ENCODE measurements at regions not wholly inside any gene's neighbourhood (a gene's known extent, or its start where the extent isn't known, plus 50 kb on each side); places are given as distances from the start of the nearest gene placed in this dataset.

DNA sequence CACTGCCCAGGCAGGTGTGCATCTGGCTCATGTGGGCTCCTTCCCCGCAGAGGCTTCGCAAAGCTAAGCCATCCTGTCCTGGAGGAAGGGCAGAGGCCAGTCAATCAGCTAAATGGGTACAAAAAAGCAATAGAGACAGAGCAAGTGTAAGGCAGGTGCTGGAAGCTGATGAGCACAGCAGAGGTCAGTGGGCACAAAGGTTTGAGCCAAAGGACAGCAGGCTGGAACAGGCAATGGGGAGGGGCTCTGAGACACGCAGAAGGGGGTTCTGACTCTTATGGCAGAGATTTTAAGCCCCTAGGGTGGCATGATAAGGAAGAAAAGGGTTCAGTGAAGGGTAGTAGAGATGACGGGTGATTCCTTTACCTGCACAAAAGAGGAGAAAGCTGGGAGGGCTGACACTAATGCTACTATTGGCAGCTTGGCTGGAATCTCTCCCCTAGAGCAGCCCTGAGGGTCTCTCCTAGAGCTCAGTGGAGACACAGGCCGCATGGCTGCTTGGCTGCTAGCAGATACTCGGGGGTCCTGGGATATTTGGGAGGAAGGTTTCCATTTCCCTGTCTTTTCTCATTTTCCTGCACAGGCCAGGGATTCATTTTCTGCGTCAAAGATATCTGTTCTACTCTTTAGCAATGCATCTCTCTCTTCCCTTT is 132.4 kb downstream of the MYCN start:
- ChIA-PET CTCF (no interaction called here), POLR2A (no interaction called here)
- TF ChIP-seq, protein P1, sequence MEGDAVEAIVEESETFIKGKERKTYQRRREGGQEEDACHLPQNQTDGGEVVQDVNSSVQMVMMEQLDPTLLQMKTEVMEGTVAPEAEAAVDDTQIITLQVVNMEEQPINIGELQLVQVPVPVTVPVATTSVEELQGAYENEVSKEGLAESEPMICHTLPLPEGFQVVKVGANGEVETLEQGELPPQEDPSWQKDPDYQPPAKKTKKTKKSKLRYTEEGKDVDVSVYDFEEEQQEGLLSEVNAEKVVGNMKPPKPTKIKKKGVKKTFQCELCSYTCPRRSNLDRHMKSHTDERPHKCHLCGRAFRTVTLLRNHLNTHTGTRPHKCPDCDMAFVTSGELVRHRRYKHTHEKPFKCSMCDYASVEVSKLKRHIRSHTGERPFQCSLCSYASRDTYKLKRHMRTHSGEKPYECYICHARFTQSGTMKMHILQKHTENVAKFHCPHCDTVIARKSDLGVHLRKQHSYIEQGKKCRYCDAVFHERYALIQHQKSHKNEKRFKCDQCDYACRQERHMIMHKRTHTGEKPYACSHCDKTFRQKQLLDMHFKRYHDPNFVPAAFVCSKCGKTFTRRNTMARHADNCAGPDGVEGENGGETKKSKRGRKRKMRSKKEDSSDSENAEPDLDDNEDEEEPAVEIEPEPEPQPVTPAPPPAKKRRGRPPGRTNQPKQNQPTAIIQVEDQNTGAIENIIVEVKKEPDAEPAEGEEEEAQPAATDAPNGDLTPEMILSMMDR (IDR thresholded peaks at IDR 0.05; ENCODE audit: control extremely low read depth, extremely low read depth, low read depth, missing control alignments), result no peak
- DNase-seq (ENCODE audit: extremely low spot score), result no peak

DNA sequence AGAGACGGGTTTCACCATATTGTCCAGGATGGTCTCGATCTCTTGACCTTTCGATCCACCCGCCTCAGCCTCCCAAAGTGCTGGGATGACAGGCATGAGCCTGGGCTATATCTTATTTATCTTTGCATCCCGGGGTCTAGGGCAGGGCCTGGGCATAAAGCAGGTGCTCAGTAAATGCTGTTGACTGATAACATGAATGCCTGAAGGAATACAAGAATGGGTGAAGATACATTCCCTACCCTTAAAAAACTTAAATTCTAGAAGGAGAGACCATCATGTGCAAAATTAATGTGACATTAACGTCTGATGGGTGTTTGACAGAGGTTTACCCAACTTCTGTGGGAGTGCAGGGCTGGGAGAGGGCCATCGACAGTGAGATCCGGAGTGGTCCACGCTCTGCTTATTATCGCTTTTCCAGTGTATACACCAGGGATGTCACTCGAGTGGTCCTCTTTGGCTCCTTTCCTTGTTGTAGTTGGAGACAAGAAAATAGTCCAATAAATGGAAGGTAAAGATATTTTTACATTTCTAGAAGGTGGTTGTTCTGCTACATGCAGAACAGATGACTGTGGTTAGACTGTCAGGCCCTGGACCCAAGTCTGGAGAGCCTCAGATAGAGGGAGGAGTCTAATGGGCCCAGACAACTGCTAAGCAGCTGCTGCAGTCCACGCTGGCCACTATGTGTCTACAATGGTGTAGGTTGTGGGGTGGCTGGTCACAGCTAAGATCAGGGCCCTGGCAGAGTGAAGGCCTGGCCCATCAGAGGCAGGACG is 131.7 kb downstream of the MYCN start:
- CTCF ChIA-PET, result no interaction called here
- DNase-seq (ENCODE audit: extremely low spot score), result no peak
- TF ChIP-seq, protein P1 (IDR thresholded peaks at IDR 0.05; ENCODE audit: control extremely low read depth, extremely low read depth, low read depth, missing control alignments), result no peak
- POLR2A ChIA-PET, result no interaction called here

DNA sequence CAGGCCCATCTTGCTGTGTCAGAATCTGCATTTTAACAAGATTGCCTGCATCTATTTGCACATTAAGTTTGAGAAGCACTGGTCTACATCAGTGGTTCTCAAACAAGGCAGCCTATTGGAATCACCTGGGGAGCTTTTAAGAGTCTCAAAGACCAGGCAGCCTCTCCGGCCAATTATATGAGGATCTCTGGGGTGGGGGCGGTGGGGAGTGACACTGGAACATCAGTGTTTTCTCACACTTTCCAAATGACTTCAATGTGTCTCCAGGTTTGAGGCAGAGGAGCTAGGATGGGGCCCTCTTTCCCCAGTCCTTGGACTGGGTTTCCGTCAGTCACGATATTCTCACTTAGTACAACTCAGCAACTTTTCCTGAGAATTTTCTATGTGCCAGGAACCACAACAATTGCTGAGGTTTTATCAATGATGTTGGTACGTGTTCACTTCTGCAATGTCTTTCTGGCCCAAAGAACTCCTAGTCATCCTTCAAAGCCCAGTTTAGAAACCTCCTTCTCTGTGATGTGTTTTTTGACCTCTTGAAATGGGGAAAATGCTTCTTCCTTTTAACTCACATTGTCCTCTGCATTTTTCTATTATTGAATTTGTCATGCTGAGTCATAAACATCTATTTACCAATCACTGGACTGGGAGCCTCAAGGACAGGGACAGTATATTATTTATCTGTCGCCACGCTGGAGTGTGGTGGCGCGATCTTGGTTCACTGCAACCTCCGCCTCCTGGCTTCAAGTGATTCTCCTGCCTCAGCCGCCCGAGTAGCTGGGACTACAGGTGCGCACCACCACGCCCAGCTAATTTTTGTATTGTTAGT is 130.9 kb downstream of the MYCN start:
- ChIA-PET CTCF (no interaction called here), POLR2A (no interaction called here)
- DNase-seq (ENCODE audit: extremely low spot score), result no peak
- TF ChIP-seq, protein P1 (IDR thresholded peaks at IDR 0.05; ENCODE audit: control extremely low read depth, extremely low read depth, low read depth, missing control alignments), result no peak

DNA sequence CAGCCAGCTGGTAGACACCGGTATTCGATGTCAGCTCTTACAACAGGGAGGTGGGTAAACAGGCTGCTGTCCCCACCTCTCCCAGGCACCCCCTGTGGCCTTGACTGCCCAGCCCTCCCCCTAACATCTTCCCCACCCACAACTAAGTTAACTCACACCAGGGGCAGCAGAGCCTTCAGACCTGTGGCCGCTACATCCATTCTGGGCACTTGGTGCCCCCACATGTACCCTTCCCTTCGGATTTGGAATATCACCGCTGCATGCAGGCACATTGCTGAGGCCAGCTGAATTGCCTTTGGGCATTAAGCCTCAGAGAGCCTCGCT is 130.3 kb downstream of the MYCN start:
- ChIA-PET POLR2A (no interaction called here), CTCF (no interaction called here)
- no peak for DNase-seq (ENCODE audit: extremely low spot score)
- TF ChIP-seq, protein P1 (IDR thresholded peaks at IDR 0.05; ENCODE audit: control extremely low read depth, extremely low read depth, low read depth, missing control alignments), result no peak

DNA sequence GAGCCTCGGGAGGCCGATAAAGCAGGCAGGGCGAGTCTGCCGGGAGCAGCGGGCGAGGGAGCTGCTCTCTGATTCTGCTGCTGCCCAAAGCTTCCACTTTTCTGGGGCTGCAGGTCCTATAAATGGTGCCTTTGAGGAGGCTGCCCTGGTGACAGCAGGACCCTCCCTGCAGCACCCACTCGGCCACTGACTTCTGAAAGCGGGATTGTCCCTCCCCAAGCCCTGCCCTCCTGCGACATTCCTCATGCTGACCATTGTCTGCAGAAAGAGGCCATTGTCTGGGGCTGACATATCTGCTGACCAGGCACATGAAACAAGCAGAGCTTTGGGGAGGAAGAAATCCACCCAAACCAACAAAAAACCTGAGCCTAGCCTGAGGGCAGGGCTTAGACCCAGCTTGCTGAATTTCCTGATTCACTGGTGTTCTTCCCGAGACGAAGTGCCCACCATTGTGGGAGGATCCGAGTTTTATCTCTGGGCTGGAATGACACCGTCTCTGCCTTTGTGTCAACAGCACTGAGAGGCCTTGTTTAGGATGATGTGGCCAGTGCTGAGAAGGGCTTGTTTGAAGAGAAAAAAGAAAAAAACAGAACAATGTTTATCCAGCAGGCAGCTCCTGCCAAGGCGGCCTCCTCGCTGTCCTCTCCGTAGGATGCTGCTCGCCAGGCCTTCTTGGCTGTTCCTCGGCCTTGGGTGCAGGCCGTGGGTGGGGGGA is 129.7 kb downstream of the MYCN start:
- CTCF ChIA-PET, result interaction anchor here (1.4 to 1.5 kb wide), 2 partner anchors 10 to 11 kb away, joined by 3 read pairs; no protein-coding TSS in a partner anchor
- DNase-seq (ENCODE audit: extremely low spot score), result no peak
- TF ChIP-seq, protein P1 (IDR thresholded peaks at IDR 0.05; ENCODE audit: control extremely low read depth, extremely low read depth, low read depth, missing control alignments), result no peak
- POLR2A ChIA-PET, result no interaction called here

DNA sequence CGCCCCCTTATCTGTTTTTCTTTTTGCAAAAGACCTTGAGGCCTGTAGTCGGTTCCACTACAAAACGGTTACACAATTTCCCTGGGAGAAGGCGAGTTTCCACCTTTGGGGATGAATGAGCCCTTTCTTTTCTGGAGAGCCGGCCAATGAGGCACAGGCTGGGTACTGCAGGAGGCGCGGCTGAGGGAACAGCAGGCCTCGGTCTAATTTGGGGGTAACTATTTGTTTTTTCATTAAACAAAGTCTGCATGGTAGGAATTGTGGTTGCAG is 129.2 kb downstream of the MYCN start:
- ChIA-PET CTCF (interaction anchor here (1.4 to 1.5 kb wide), 2 partner anchors 9 to 11 kb away, joined by 3 read pairs; no protein-coding TSS in a partner anchor), POLR2A (no interaction called here)

More for the DNA sequence above, 129.2 kb downstream of the MYCN start:
- no peak for DNase-seq (ENCODE audit: extremely low spot score)
- TF ChIP-seq, protein P1 (IDR thresholded peaks at IDR 0.05; ENCODE audit: control extremely low read depth, extremely low read depth, low read depth, missing control alignments), result no peak

All from GM10248 (cell line).